Activated CD4-positive, alpha-beta memory T cell treated with anti-CD3 and anti-CD28 coated beads, Interleukin-2, amount 10 ng/mL, durations not matched to agents 7 days and 5 days (primary cell): ENCODE measurements at regions not wholly inside any gene's neighbourhood (a gene's known extent, or its start where the extent isn't known, plus 50 kb on each side); places are given as distances from the start of the nearest gene placed in this dataset.

ENCODE experiments used
- CTCF ChIA-PET: fragments of 350-600 bp; sonication (Branson Sonifier 250); formaldehyde crosslinking; loops from one replicate; lab custom pipeline; 2021; ENCODE audit warnings: antibody characterized with exemption, inconsistent platforms; lab: Charles Lee
- POLR2A ChIA-PET: fragments of 350-600 bp; sonication (Branson Sonifier 250); formaldehyde crosslinking; loops from one replicate; lab custom pipeline; 2021; ENCODE audit warnings: antibody characterized with exemption; lab: Charles Lee
- DNase-seq: peaks from one replicate; pipeline ENCODE4 v3.0.0-alpha.2; 2020
- H3K27ac Mint-ChIP-seq: one replicate; pipeline ENCODE4 v1.8.0; 2021; ENCODE audit warnings: mild to moderate bottlenecking, mixed read lengths
- H3K27me3 Mint-ChIP-seq: one replicate; pipeline ENCODE4 v1.8.0; 2021; ENCODE audit warnings: mixed read lengths
- H3K36me3 Mint-ChIP-seq: one replicate; pipeline ENCODE4 v1.8.0; 2021; ENCODE audit warnings: low read depth, mixed read lengths
- H3K4me1 Mint-ChIP-seq: one replicate; pipeline ENCODE4 v1.8.0; 2021; ENCODE audit warnings: mixed read lengths
- H3K4me3 Mint-ChIP-seq: one replicate; pipeline ENCODE4 v1.8.0; 2021; ENCODE audit warnings: mild to moderate bottlenecking, mixed read lengths
- H3K9me3 Mint-ChIP-seq: one replicate; pipeline ENCODE4 v1.8.0; 2021; ENCODE audit warnings: mixed read lengths

DNA sequence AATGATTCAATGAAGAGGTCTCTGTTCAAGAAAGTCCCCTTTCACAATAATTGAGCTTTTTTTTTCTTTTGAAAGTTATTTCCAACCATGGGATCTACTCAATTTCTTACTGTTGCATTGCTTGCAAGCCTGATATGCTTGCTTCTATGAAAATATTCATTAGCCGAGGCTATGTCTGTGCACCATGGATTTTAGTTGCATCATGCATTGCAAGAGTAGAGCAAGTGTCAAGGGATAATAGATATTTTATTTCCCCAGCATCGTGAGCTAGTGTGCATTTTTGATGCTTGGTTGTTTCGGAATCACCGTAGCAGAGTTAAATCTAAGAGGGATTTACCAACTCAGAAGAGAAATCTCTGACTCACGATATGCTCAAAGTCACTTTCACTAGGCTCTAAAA lies 222.0 kb downstream of the SH2D4B start:
- Mint-ChIP-seq H3K9me3 (no peaks in the 10 kb centered on the region), H3K4me1 (no peaks in the 10 kb centered on the region), H3K36me3 (no peaks in the 10 kb centered on the region), H3K27ac (no peak overlapping the region), H3K4me3 (no peak overlapping the region), H3K27me3 (no peaks in the 10 kb centered on the region)
- CTCF ChIA-PET, result no interaction called here
- DNase-seq, result no peak
- POLR2A ChIA-PET, result no interaction called here

DNA sequence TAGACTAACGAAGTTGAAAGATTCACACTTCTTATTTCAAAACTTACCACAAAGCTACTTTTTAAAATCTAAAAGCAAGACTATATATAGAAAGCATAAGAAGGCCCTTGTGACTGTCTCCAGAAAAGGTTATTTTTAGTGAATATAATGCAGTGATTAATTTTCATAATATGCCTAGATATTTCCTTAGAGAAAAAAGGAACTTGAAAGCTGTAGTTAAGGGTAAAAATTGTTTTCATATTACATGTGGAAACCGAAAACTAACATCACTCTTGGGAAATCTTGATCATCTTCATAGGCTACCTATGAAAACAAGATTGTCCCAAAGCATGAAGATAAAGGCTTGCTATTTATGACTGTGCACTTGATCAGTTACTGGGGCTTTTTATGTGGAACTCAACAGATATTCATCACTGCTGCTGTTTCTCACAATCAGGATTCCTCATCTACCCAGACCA lies 223.2 kb downstream of the SH2D4B start:
- no peak for DNase-seq
- H3K27ac Mint-ChIP-seq, result no peak overlapping the region
- ChIA-PET POLR2A (no interaction called here), CTCF (no interaction called here)
- no peaks in the 10 kb centered on the region for H3K4me1 Mint-ChIP-seq
- H3K4me3 Mint-ChIP-seq, result no peak overlapping the region
- H3K36me3 Mint-ChIP-seq, result no peaks in the 10 kb centered on the region
- H3K27me3 Mint-ChIP-seq, result no peaks in the 10 kb centered on the region
- no peaks in the 10 kb centered on the region for H3K9me3 Mint-ChIP-seq

DNA sequence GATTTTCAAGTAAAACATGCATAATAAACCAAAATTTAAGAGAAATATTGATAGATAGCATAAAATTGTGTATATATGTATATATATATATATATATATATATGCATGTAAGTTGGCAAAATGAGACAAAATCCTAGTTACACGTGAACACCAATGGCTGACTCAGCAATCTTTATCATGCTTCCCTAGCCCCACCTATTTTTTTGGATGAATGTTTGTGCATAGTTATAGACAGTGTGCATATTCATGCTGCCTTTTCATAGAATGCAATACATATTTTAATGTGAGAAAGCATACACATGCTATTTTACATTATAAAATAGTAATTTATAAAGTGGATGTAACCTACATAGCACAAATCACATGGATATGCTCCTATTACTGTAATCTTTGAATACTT lies 230.3 kb downstream of the SH2D4B start:
- no peak for DNase-seq
- H3K9me3 Mint-ChIP-seq, result no peaks in the 10 kb centered on the region
- H3K27ac Mint-ChIP-seq, result no peak overlapping the region
- H3K4me3 Mint-ChIP-seq, result no peak overlapping the region
- H3K27me3 Mint-ChIP-seq, result peaks cover 7% of the 10 kb centered on the region
- H3K36me3 Mint-ChIP-seq, result no peaks in the 10 kb centered on the region
- H3K4me1 Mint-ChIP-seq, result no peaks in the 10 kb centered on the region
- POLR2A ChIA-PET, result no interaction called here
- CTCF ChIA-PET, result no interaction called here

DNA sequence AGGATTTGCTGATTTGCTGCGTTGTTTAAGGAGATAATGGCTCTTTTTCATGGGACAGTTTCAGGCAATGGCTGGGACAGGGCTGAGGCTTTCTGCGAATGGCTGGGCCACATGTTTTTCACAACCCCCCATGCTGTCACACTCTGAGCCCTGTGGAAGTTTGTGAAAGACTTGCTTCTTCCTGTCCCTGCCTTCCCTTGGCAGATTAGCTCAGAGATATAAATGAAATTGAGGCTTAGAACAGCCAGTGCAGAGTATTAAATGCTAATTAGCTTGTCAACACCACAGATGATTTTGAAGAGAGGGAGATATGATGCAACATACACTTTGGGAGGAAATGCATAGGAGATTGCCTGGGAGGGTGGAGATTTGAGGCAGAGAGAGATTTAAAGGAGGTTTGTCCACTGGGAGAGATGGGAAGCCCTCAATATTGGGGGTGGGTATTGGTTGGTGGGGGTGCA lies 232.0 kb downstream of the SH2D4B start:
- Mint-ChIP-seq H3K4me1 (no peaks in the 10 kb centered on the region), H3K36me3 (no peaks in the 10 kb centered on the region), H3K4me3 (no peak overlapping the region), H3K27me3 (peaks cover 7% of the 10 kb centered on the region), H3K9me3 (no peaks in the 10 kb centered on the region), H3K27ac (no peak overlapping the region)
- CTCF ChIA-PET, result no interaction called here
- no peak for DNase-seq
- POLR2A ChIA-PET, result no interaction called here

DNA sequence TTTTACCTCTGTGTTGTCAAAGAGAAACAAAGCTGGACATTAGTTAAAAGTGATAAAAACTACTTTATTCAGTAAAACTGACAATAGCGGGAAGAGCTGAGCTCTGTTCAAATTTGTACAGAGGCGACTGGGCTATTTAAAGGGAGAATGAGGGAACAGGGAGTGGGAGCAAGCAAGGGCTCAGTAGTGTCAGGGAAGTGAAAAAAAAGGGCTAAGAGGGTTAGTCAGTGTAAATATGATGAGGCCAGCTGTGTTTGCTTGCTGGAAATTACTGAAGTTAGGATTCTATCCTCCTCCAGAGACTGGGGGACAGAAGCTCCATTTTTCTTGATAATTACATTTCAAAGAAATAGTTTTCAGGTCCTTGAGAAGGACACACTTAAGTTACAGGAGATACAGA lies 232.5 kb downstream of the SH2D4B start:
- no peaks in the 10 kb centered on the region for H3K36me3 Mint-ChIP-seq
- H3K4me3 Mint-ChIP-seq, result no peak overlapping the region
- ChIA-PET CTCF (interaction anchor here (1.3 kb wide), 1 partner anchor 108 kb away, joined by 3 read pairs; no protein-coding TSS in a partner anchor), POLR2A (no interaction called here)
- peaks cover 7% of the 10 kb centered on the region for H3K27me3 Mint-ChIP-seq
- H3K27ac Mint-ChIP-seq, result no peak overlapping the region
- DNase-seq, result no peak
- no peaks in the 10 kb centered on the region for H3K4me1 Mint-ChIP-seq
- H3K9me3 Mint-ChIP-seq, result no peaks in the 10 kb centered on the region

DNA sequence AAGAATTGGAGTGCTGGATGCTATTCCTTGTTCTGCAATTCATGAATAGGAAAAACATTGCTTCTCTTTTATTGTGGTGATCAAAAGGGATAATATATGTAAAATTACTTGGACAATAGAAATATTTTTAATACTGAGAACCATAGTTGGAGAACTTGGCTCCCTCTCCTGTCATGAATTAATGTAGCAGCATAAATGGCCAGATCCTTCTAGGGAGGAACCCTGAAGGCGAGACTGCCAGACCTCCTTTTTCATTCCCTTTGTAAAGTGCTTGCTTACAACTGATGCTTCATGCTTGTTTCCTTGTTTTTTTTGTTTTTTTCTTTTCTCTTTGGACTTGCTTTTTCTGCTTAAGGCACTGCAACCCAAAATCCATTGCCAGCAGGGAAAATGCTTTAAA lies 233.6 kb downstream of the SH2D4B start:
- no peaks in the 10 kb centered on the region for H3K4me1 Mint-ChIP-seq
- CTCF ChIA-PET, result interaction anchor here (1.3 kb wide), 1 partner anchor 110 kb away, joined by 3 read pairs; no protein-coding TSS in a partner anchor
- H3K36me3 Mint-ChIP-seq, result no peaks in the 10 kb centered on the region
- no peak for DNase-seq
- POLR2A ChIA-PET, result no interaction called here
- H3K9me3 Mint-ChIP-seq, result no peaks in the 10 kb centered on the region
- H3K27ac Mint-ChIP-seq, result no peak overlapping the region
- H3K4me3 Mint-ChIP-seq, result no peak overlapping the region
- H3K27me3 Mint-ChIP-seq, result peaks cover 7% of the 10 kb centered on the region

DNA sequence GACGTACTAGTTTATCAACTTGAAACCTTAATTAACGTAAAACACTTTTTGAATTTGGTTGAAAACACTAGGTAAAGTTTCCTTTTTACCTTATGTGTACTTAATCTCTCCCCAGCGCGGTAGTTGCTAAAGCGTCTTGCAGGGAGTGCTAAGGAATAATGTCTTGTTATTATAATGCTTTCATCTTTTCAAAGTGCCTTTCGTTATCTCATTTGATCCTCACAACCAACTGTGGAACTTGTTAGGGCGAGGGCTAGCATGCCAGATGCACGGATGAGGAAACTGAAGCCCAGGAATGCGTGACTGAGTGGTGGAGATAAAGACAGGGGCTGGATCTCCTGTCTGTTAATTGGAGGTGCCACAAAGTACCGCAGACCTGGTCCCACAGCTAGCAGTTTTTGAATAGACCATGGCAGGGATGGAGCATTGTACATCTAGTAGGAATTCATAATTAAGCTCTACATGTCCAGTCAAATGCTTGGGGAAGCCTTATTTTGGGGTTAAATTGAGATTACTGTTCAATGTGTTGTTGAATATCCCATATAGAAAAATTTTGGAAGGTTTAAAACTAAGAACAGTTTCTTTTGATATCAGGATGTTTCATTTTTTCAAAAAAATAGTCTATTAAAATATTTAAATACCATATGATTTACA lies 234.3 kb downstream of the SH2D4B start:
- Mint-ChIP-seq H3K9me3 (no peaks in the 10 kb centered on the region), H3K4me1 (no peaks in the 10 kb centered on the region), H3K4me3 (no peak overlapping the region), H3K27me3 (peaks cover 6% of the 10 kb centered on the region), H3K36me3 (no peaks in the 10 kb centered on the region), H3K27ac (no peak overlapping the region)
- CTCF ChIA-PET, result no interaction called here
- POLR2A ChIA-PET, result no interaction called here
- DNase-seq, result no peak

DNA sequence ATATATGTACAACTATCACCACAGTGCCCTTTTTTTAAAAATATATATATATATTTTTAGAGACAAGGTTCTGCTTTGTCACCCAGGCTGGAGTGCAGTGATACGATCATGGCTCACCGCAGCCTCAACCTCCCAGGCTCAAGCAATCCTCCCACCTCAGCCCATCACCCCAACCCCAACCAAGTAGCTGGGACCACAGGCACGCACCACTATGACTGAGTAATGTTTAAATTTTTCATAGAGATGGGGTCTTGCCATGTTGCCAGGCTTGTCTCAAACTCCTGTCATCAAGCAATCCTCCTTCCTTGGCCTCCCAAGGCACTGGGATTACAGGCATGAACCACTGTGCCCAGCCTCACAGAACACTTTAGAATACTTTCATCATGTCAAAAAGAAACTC lies 234.9 kb downstream of the SH2D4B start:
- no peak overlapping the region for H3K4me3 Mint-ChIP-seq
- H3K4me1 Mint-ChIP-seq, result no peaks in the 10 kb centered on the region
- ChIA-PET CTCF (no interaction called here), POLR2A (no interaction called here)
- H3K36me3 Mint-ChIP-seq, result no peaks in the 10 kb centered on the region
- no peak for DNase-seq
- no peak overlapping the region for H3K27ac Mint-ChIP-seq
- H3K27me3 Mint-ChIP-seq, result peaks cover 5% of the 10 kb centered on the region
- H3K9me3 Mint-ChIP-seq, result no peaks in the 10 kb centered on the region

DNA sequence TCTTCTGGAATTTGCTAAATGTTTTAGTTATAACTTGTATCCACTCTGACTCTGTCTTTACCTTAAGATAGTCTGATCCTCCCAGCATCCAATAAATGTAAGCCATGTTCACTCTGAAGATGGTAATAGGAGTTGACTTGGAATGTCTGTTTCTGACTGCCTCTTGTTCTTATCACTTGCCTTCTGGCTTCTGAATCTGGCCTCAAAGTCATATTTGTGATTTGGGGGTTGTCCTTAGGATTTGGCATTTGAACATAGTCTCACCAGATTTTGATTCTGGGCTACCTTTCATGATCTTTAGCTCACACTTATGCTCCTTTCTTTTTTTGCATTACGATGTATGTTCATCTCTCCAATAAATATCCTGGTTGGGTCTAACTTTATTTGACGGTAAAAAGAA lies 247.0 kb downstream of the SH2D4B start:
- Mint-ChIP-seq H3K9me3 (no peaks in the 10 kb centered on the region), H3K27me3 (no peaks in the 10 kb centered on the region), H3K4me1 (no peaks in the 10 kb centered on the region), H3K4me3 (no peak overlapping the region), H3K27ac (no peak overlapping the region), H3K36me3 (no peaks in the 10 kb centered on the region)
- POLR2A ChIA-PET, result no interaction called here
- no peak for DNase-seq
- CTCF ChIA-PET, result no interaction called here

DNA sequence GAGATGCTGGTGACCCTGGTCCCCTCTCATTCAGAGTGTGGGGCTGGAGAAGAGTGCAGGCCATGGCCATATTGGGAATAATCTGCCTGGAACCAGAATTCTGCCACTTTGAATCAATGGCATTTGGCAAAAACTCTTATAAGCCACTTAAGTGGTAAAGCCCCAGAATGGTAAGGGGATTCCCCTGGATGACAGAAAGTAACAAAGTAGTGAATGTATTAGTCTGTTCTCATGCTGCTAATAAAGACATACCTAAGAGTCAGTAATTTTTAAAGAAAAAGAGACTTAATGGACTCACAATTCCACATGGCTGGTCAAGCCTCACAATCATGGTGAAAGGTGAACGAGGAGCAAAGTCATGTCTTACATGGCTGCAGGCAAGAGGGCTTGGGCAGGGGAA lies 248.6 kb downstream of the SH2D4B start:
- POLR2A ChIA-PET, result no interaction called here
- CTCF ChIA-PET, result no interaction called here

DNA sequence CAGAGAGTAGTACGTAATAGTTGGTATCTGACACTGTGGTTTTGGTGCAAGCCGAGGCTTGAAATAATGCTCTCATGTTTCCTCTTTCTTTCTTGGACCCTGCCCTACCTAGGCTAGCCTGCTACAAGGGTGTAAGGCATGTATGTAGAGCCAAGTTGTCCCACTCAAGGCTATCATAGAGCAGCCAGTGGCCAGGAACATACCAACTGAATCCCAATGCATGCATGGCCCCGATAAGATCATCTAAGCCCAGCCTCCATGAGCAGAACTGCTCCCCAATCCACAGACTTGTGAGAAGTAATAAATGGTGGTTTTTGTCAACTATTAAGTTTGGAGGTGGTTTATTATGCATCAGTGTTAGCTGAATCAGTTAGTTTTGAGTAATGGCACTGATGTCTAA lies 250.2 kb downstream of the SH2D4B start:
- H3K27me3 Mint-ChIP-seq, result no peaks in the 10 kb centered on the region
- no peak overlapping the region for H3K27ac Mint-ChIP-seq
- CTCF ChIA-PET, result no interaction called here
- POLR2A ChIA-PET, result no interaction called here
- DNase-seq, result no peak
- H3K36me3 Mint-ChIP-seq, result no peaks in the 10 kb centered on the region
- H3K4me1 Mint-ChIP-seq, result no peaks in the 10 kb centered on the region
- no peaks in the 10 kb centered on the region for H3K9me3 Mint-ChIP-seq
- no peak overlapping the region for H3K4me3 Mint-ChIP-seq

More for the DNA sequence above, 248.6 kb downstream of the SH2D4B start:
- H3K4me1 Mint-ChIP-seq, result no peaks in the 10 kb centered on the region
- no peak for DNase-seq
- H3K9me3 Mint-ChIP-seq, result no peaks in the 10 kb centered on the region
- H3K4me3 Mint-ChIP-seq, result no peak overlapping the region
- H3K27ac Mint-ChIP-seq, result no peak overlapping the region
- no peaks in the 10 kb centered on the region for H3K27me3 Mint-ChIP-seq
- no peaks in the 10 kb centered on the region for H3K36me3 Mint-ChIP-seq

DNA sequence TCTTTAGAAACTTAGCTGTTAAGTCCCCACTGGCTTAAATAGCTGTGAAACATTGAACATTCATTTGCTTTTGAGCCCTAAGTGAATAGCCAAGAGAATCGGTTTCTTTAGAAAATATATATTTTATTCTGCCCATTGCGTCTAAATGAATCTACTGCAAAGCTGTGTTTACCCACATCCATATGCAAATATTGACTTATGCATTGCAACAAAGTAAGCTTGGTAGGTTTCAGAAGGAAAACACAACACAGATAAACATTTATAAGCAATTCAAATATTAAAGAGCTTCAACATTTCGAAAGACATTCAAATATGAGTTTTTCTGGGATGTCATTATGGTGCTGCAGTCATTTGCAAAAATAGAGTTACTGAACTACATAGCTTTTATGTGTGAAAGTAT lies 257.3 kb downstream of the SH2D4B start:
- Mint-ChIP-seq H3K27ac (no peak overlapping the region), H3K4me3 (no peak overlapping the region), H3K4me1 (no peaks in the 10 kb centered on the region), H3K9me3 (no peaks in the 10 kb centered on the region), H3K27me3 (no peaks in the 10 kb centered on the region), H3K36me3 (no peaks in the 10 kb centered on the region)
- CTCF ChIA-PET, result no interaction called here
- no peak for DNase-seq
- POLR2A ChIA-PET, result no interaction called here

DNA sequence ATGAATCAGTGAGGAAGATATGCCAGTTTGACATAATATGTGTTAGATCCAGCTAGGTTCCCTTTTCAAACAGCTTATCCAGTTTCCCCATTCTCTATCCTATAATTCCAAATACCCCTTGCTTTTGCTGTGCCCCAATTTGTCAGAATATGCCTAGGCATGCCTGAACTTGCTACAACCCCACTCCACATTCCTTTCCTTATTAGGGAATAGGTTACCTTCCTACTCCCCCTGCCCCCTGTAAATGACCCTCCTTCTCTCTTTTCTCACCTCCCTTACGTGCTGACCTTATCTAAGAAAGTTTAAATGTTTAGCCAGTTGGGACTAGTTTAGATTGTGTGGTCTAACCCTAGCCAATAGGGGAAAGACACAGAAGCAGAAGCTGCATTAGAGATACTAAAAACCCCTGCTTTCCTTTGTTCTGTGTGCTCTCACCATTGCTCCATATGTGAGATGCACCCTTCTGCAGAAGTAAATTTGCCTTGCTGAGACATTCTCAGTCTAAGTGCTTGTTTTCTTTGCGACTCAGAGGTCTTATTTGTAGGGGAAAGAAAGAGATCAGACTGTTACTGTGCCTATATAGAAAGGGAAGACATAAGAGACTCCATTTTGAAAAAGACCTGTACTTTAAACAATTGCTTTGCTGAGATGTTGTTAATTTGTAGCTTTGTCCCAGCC lies 267.8 kb downstream of the SH2D4B start:
- H3K4me1 Mint-ChIP-seq, result no peaks in the 10 kb centered on the region
- no peaks in the 10 kb centered on the region for H3K9me3 Mint-ChIP-seq
- no peaks in the 10 kb centered on the region for H3K27me3 Mint-ChIP-seq
- H3K4me3 Mint-ChIP-seq, result no peak overlapping the region
- POLR2A ChIA-PET, result no interaction called here
- CTCF ChIA-PET, result no interaction called here
- H3K36me3 Mint-ChIP-seq, result no peaks in the 10 kb centered on the region
- no peak for DNase-seq
- H3K27ac Mint-ChIP-seq, result no peak overlapping the region

DNA sequence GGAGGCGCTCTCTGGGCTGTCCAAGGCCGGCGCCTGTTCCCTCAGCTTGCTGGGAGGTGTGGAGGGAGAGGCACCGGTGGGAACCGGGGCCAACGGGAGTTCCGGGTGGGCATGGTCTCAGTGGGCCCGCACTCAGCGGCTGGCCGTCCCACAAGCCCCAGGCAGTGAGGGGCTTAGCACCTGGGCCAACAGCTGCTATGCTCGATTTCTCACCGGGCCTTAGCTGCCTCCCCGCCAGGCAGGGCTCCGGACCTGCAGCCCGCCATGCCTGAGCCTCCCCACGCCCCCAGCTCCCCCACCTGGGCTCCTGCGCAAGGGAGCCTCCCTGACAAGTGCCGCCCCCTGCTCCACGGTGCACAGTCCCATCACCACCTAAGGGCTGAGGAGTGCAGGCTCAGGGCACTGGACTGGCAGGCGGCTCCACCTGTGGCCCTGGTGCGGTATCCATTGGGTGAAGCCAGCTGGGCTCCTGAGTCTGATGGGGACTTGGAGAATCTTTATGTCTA lies 276.5 kb downstream of the SH2D4B start:
- no peaks in the 10 kb centered on the region for H3K36me3 Mint-ChIP-seq
- H3K4me1 Mint-ChIP-seq, result no peaks in the 10 kb centered on the region
- DNase-seq, result no peak
- H3K9me3 Mint-ChIP-seq, result peaks cover 15% of the 10 kb centered on the region
- H3K27me3 Mint-ChIP-seq, result no peaks in the 10 kb centered on the region
- H3K27ac Mint-ChIP-seq, result no peak overlapping the region
- ChIA-PET CTCF (no interaction called here), POLR2A (no interaction called here)
- H3K4me3 Mint-ChIP-seq, result no peak overlapping the region
